Activated naive CD8-positive, alpha-beta T cell treated with anti-CD3 and anti-CD28 coated beads for 36 hours (primary cell): ENCODE measurements at regions not wholly inside any gene's neighbourhood (a gene's known extent, or its start where the extent isn't known, plus 50 kb on each side); places are given as distances from the start of the nearest gene placed in this dataset.

Experiments used
- DNase-seq: peaks from one replicate; pipeline ENCODE4 v3.0.0; 2021
- H3K27ac Mint-ChIP-seq: one replicate; pipeline ENCODE4 v1.8.0; 2022; ENCODE audit warnings: mild to moderate bottlenecking, moderate library complexity, mixed read lengths
- H3K27me3 Mint-ChIP-seq: one replicate; pipeline ENCODE4 v1.8.0; 2022; ENCODE audit warnings: mild to moderate bottlenecking, mixed read lengths
- H3K36me3 Mint-ChIP-seq: one replicate; pipeline ENCODE4 v1.8.0; 2021; ENCODE audit warnings: mild to moderate bottlenecking, mixed read lengths
- H3K4me1 Mint-ChIP-seq: one replicate; pipeline ENCODE4 v1.8.0; 2021; ENCODE audit warnings: mixed read lengths
- H3K4me3 Mint-ChIP-seq: one replicate; pipeline ENCODE4 v1.8.0; 2022; ENCODE audit warnings: mild to moderate bottlenecking, moderate library complexity, mixed read lengths
- H3K9me3 Mint-ChIP-seq: one replicate; pipeline ENCODE4 v1.8.0; 2022; ENCODE audit warnings: mixed read lengths

GRCh38 chr3:21877214-21877754 lies 126.3 kb upstream of the ZNF385D start:
- no peak overlapping the region for H3K27ac Mint-ChIP-seq
- no peaks in the 10 kb centered on the region for H3K4me1 Mint-ChIP-seq
- H3K27me3 Mint-ChIP-seq = no peaks in the 10 kb centered on the region
- DNase-seq = no peak
- no peaks in the 10 kb centered on the region for H3K36me3 Mint-ChIP-seq
- H3K9me3 Mint-ChIP-seq = peaks cover 9% of the 10 kb centered on the region
- no peak overlapping the region for H3K4me3 Mint-ChIP-seq

DNA sequence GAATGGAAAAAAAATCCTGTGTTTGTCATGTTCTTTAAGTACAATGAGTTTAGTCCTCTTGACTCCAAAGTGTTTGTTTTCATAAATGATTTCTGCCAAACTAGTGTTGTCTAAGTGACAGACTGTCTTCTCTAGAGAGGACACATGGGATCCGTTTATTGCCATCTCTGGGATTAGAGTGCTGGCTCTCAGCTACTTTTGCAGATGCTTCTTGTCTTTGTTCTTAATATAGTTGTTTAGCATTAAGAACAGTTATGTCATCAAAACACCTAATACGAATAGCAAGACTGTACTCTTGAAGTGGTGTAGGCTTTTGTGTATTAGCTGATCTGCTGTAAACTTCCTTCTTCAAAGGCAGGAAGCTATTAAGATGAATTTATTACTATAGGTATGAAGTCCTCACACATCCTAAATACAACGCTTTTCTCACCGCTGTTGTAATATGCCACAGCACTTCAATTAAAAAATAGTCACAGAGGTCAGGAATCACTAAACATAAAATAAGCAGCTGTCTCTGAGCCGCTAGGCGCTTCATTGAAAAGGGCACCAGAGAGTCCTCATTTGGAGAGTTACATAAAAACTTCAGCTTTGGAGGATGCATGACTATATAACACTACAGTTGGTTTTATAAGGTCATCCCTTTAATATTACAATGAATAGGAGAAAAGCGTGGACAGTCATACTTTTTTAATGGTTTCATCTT lies 128.3 kb upstream of the ZNF385D start:
- Mint-ChIP-seq H3K27me3 (no peaks in the 10 kb centered on the region), H3K27ac (no peak overlapping the region), H3K9me3 (peaks cover 8% of the 10 kb centered on the region), H3K4me3 (no peak overlapping the region), H3K36me3 (no peaks in the 10 kb centered on the region), H3K4me1 (no peaks in the 10 kb centered on the region)
- DNase-seq = no peak

- Mint-ChIP-seq H3K4me3 (no peak overlapping the region), H3K9me3 (peaks cover 2% of the 10 kb centered on the region), H3K4me1 (no peaks in the 10 kb centered on the region), H3K27me3 (no peaks in the 10 kb centered on the region), H3K36me3 (no peaks in the 10 kb centered on the region), H3K27ac (no peak overlapping the region)
- no peak for DNase-seq
Observed at GRCh38 chr3:21888656-21889055, 137.6 kb upstream of the ZNF385D start.

- H3K4me1 Mint-ChIP-seq = no peaks in the 10 kb centered on the region
- H3K4me3 Mint-ChIP-seq = no peak overlapping the region
- no peak overlapping the region for H3K27ac Mint-ChIP-seq
- H3K27me3 Mint-ChIP-seq = no peaks in the 10 kb centered on the region
- H3K36me3 Mint-ChIP-seq = no peaks in the 10 kb centered on the region
- no peak for DNase-seq
- H3K9me3 Mint-ChIP-seq = peaks cover 2% of the 10 kb centered on the region
Observed at GRCh38 chr3:21889166-21889565, 138.2 kb upstream of the ZNF385D start.

DNA sequence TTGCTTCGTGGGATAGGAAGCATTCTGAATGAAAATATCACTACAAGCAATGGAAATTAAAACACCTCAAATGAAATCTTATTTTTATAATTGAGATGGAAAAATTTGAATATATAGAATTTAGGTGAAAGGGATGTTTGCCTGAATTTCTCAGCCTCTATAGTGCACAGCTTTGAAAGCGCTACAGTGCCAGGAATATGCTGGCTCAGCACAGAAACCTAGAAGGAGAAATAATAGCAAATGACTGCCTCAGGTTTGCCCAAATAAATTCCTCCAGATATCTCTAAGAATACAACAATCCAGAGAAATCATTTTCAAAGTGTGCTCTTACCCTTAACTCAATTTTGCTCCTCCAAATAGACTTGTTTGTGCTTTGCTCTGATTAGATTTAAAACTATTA lies 141.1 kb upstream of the ZNF385D start:
- Mint-ChIP-seq H3K9me3 (peaks cover 2% of the 10 kb centered on the region), H3K36me3 (no peaks in the 10 kb centered on the region)
- no peak for DNase-seq

DNA sequence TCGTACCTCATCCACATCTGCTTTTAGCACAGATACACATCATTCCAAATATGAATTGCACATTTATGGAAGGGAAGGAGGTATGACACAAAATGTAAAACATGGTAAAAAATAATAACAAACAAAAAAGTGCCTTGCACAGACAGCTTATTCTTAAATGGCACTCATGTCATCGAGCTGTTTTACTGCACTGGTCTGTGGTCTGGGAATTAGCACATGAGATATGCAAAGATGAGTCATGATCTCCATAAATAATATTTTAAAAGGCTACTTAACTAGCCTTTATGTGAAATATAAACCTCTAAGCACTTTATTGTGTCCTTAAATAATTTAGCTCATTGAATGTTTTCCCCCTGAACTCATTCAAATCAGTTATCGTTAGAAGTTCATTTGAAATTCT lies 142.2 kb upstream of the ZNF385D start:
- H3K4me3 Mint-ChIP-seq = no peak overlapping the region
- no peaks in the 10 kb centered on the region for H3K36me3 Mint-ChIP-seq
- H3K27ac Mint-ChIP-seq = no peak overlapping the region
- peaks cover 2% of the 10 kb centered on the region for H3K9me3 Mint-ChIP-seq
- H3K27me3 Mint-ChIP-seq = no peaks in the 10 kb centered on the region
- no peaks in the 10 kb centered on the region for H3K4me1 Mint-ChIP-seq
- DNase-seq = no peak

More for the DNA sequence above, 141.1 kb upstream of the ZNF385D start:
- Mint-ChIP-seq H3K4me1 (no peaks in the 10 kb centered on the region), H3K27me3 (no peaks in the 10 kb centered on the region), H3K27ac (no peak overlapping the region), H3K4me3 (no peak overlapping the region)

- no peaks in the 10 kb centered on the region for H3K36me3 Mint-ChIP-seq
- H3K27ac Mint-ChIP-seq = no peak overlapping the region
- no peaks in the 10 kb centered on the region for H3K9me3 Mint-ChIP-seq
- H3K4me3 Mint-ChIP-seq = no peak overlapping the region
- no peak for DNase-seq
- H3K27me3 Mint-ChIP-seq = no peaks in the 10 kb centered on the region
- H3K4me1 Mint-ChIP-seq = no peaks in the 10 kb centered on the region
Observed at GRCh38 chr3:21894459-21895340, 143.7 kb upstream of the ZNF385D start.

- Mint-ChIP-seq H3K4me3 (no peak overlapping the region), H3K27me3 (no peaks in the 10 kb centered on the region), H3K36me3 (no peaks in the 10 kb centered on the region), H3K4me1 (no peaks in the 10 kb centered on the region), H3K9me3 (peaks cover 2% of the 10 kb centered on the region), H3K27ac (no peak overlapping the region)
- no peak for DNase-seq
Observed at GRCh38 chr3:21898316-21898715, 147.3 kb upstream of the ZNF385D start.

DNA sequence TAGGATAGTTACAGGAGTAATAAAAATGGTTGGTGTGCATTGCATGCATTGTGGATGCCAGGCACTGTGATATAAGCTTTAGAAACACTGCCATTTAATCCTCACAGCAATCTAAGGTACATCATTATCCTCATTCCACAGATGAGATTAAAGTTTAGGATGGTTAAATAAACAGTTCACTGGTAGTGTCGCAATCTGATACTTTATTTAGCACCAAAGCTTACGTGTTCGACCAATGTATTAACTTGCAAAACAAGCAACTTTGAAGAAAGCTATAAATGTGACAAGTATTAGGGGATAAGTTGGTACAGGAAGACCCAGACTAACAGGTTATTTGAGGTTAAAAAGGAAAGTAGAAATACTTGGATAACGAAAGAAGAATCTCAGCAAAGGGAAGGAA lies 150.5 kb upstream of the ZNF385D start:
- H3K36me3 Mint-ChIP-seq = no peaks in the 10 kb centered on the region
- H3K27me3 Mint-ChIP-seq = no peaks in the 10 kb centered on the region
- H3K9me3 Mint-ChIP-seq = peaks cover 2% of the 10 kb centered on the region
- no peak overlapping the region for H3K27ac Mint-ChIP-seq
- DNase-seq = no peak
- no peak overlapping the region for H3K4me3 Mint-ChIP-seq
- H3K4me1 Mint-ChIP-seq = no peaks in the 10 kb centered on the region

DNA sequence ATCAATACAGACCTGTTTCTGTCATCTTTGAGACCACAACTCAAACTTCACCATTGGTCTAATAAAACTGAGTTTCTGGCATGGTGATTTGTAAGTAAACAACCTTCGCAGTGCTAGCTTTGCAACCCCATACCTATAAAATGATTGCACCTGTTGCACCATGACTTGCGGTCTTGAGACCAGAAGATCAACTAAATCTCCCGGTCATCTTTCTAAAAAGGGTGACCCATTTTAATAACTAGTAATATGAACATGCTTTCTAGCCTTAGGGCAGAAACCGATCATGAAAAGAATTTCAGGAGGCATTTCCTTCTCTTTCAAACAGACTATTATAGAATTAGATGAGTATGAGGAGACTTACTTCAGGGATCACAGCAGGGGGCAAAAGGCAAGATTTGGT lies 151.9 kb upstream of the ZNF385D start:
- no peaks in the 10 kb centered on the region for H3K36me3 Mint-ChIP-seq
- no peaks in the 10 kb centered on the region for H3K4me1 Mint-ChIP-seq
- H3K4me3 Mint-ChIP-seq = no peak overlapping the region
- H3K27me3 Mint-ChIP-seq = no peaks in the 10 kb centered on the region
- H3K9me3 Mint-ChIP-seq = peaks cover 2% of the 10 kb centered on the region
- no peak overlapping the region for H3K27ac Mint-ChIP-seq
- no peak for DNase-seq

DNA sequence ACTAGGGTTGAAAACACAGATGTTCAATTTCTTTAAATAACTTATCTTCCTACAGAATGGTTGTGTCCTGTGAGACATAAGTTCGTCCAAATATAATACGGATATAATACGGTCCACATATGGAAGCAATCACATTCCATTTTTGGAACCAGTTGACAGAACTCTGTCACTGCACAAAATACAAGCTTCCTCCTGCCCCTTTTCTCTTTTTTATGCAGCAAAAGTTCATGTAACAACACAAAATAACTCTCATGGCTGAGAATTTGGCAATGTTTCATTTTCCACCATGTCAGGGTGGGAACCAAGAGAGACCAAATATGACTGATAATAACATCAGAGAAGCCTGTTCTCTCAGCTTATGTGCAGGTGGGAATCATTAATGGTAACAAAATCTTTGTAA lies 158.1 kb upstream of the ZNF385D start:
- no peak overlapping the region for H3K27ac Mint-ChIP-seq
- DNase-seq = no peak
- peaks cover 3% of the 10 kb centered on the region for H3K9me3 Mint-ChIP-seq
- no peaks in the 10 kb centered on the region for H3K27me3 Mint-ChIP-seq
- H3K36me3 Mint-ChIP-seq = no peaks in the 10 kb centered on the region
- H3K4me3 Mint-ChIP-seq = no peak overlapping the region
- H3K4me1 Mint-ChIP-seq = no peaks in the 10 kb centered on the region

GRCh38 chr3:21912711-21913110 lies 161.7 kb upstream of the ZNF385D start:
- H3K27me3 Mint-ChIP-seq = no peaks in the 10 kb centered on the region
- H3K4me1 Mint-ChIP-seq = no peaks in the 10 kb centered on the region

GRCh38 chr3:21913791-21914190 lies 162.8 kb upstream of the ZNF385D start:
- Mint-ChIP-seq H3K4me3 (no peak overlapping the region), H3K36me3 (no peaks in the 10 kb centered on the region), H3K27me3 (no peaks in the 10 kb centered on the region), H3K4me1 (no peaks in the 10 kb centered on the region), H3K27ac (no peak overlapping the region), H3K9me3 (no peaks in the 10 kb centered on the region)
- DNase-seq = no peak

More at GRCh38 chr3:21912711-21913110, 161.7 kb upstream of the ZNF385D start:
- Mint-ChIP-seq H3K27ac (no peak overlapping the region), H3K9me3 (peaks cover 3% of the 10 kb centered on the region), H3K4me3 (no peak overlapping the region), H3K36me3 (no peaks in the 10 kb centered on the region)
- no peak for DNase-seq

DNA sequence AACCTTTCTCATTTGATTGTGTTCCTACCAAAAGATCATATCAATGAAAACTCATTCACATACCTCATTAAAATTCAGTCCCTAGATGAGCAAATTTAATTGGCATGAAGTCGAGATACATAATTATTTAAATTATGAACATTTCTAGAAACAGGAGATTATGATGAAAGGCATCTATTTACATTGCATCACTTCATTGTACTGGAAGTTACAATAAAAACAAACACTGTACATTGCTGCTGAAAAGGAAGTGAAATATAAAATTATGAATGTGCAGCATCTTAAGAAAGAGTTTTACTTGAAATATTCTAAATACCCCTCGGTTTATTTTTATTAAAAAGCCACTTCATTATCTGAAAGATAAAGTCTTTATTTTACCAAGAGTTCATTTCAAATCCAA lies 163.4 kb upstream of the ZNF385D start:
- Mint-ChIP-seq H3K27me3 (no peaks in the 10 kb centered on the region), H3K4me3 (no peak overlapping the region), H3K27ac (no peak overlapping the region)

DNA sequence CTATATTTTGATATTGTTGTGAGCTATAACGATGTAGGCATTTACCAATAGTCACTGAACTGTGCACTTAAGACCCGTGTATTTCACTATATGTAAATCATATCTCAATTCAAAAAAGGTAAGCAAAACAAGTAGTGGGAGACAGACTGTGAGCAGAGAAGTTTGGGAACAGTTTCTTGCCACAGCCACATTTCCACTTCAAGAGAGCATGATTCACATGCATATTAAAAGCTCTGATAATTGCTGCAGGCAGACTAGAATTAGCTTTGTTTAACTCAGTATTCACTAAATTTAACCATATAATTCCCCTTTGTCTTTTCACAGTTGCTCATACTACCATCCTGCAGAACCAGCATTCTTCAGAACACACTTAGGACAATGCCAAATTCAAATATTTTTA lies 168.4 kb upstream of the ZNF385D start:
- peaks cover 2% of the 10 kb centered on the region for H3K9me3 Mint-ChIP-seq
- H3K27me3 Mint-ChIP-seq = no peaks in the 10 kb centered on the region
- no peak overlapping the region for H3K4me3 Mint-ChIP-seq
- no peaks in the 10 kb centered on the region for H3K4me1 Mint-ChIP-seq
- H3K36me3 Mint-ChIP-seq = no peaks in the 10 kb centered on the region
- no peak overlapping the region for H3K27ac Mint-ChIP-seq
- DNase-seq = no peak

More for the DNA sequence above, 163.4 kb upstream of the ZNF385D start:
- H3K4me1 Mint-ChIP-seq = no peaks in the 10 kb centered on the region
- DNase-seq = no peak
- H3K36me3 Mint-ChIP-seq = no peaks in the 10 kb centered on the region
- no peaks in the 10 kb centered on the region for H3K9me3 Mint-ChIP-seq
